ENCODE measurements at regions not wholly inside any gene's neighbourhood (a gene's known extent, or its start where the extent isn't known, plus 50 kb on each side); places are given as distances from the start of the nearest gene placed in this dataset.
A peak's percentile ranks its signal among the peaks of the same experiment; 100 is the strongest.
"Not testable (repeated sequence)": the region's sequence is repeated elsewhere in the genome, so short reads cannot be mapped to it uniquely, and the experiment has no call there.

GRCh38 chr6:27617046-27617687 is 144.3 kb upstream of the ZNF184 start:
- peak; percentile 70 for DNase-seq

DNA sequence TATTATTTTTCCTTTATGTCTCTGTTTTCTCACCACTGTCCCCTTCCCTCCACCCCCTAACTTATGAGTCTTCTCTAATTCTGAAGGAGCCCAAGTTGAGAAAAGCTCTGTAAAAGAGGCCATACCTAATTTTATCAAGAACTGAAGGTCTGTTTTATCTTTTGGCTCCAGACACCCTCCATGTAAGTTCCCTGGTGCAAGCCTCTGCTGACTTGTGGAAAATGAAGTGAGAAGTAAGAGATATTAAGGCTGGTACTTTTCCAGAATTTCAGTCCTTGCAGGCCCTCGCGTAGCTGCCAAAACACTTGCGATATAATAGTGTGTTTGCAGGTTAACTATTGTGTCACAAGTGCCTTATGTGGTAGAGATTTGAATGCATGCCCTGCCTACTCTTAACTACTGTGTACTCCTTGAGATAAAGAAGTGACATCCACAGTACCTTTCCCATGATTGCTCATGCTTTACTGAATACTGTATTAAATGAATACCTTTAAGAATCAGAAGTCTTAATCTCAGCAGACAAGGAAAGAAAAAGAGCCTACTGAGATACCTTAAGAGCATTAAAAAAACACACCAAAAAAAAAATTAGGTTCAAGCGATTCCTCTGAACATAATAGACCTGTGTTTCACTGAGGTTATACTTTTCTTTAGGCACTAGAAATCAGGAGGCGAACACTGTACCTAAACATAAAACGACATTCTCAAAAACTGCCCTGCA is 143.6 kb upstream of the ZNF184 start:
- no peak for DNase-seq

- DNase-seq: no peak
Measured at GRCh38 chr6:27611451-27611850, 138.5 kb upstream of the ZNF184 start.

DNA sequence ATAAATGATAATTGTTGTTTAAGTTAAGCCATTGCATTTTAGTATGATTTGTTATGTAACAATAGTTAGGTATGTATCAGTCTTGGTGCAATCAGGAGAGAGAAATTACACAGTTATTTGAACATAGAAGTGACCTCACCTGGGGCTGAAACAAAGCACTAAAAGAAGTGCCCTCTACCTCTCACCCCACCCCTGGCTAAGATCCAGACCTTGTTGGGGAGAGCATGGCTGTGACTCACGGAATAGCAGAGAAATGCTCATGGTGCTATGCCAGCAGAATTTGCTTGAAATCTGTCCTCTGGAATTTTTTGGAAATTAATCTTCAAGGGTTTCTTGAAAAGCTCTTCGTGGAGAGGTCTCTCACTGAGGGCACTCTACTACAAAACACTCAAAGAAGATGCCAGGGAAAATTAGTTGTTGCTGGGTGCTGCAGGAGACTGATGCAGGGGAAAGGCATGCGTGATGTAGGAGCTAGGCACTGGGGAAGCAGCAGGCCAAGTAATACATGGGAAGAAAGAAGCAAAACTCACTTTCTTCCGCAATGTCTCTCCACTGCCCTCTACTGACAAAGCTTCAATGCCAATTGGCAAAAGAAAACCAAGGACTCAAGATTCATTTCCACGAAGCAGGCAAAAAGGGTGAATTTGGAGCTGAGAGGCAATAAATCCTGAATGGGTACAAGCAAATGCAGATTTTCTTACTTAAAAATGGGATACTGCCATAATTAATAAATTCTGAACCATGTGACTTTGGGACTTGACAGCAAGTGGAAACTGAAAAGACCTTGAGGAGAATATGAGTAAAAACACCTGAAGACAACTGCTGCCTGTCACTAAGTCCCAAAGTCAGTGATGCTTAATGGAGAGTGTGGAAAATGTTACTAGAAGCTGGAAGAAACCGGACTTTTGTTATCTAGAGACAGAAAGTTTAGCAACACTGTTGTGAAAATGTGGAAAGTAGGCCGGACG is 136.3 kb upstream of the ZNF184 start:
- peak; percentile 66 for DNase-seq

DNA sequence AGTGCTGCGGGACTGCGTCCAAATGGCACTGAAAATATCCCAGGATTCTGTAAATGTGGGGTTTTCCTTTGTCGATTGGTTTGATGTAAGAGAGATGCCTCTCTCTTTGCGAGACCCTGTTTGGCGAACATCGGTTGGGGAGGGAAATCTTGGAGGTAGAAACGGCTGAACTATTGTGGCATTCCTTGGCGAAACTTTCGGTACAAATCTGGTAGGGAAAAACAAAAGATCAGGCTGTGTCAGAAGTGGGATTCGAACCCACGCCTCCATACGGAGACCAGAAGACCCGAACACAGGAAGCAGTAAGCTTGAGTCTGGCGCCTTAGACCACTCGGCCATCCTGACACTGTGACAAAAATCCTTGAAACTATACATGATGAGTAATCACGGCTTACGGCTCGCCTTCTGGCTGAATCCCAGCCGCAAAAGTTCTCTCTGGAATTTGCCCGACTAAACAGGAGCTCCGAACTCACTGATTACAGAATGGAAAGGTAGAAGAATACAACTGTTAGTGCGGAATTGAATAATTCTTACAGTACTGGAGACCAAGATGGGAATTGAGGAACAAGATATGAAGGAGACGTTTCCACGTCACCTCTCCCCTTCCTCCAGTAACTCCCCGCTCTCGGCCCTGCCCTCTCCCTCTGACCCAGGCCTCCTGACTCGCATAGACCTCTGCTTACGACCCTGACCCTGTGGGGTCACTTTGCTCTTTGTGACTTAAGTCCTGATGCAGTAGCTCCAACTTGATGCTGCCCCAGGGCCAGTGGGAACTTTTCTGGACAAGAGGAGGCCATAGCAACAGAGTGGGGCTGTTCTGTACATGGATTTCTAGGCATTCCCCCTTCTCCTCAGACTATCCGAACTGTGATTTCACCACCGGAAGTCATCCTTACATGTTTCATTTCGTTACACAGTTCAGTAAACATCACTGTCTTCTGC is 132.8 kb upstream of the ZNF184 start:
- DNase-seq: peak; percentile 79

DNA sequence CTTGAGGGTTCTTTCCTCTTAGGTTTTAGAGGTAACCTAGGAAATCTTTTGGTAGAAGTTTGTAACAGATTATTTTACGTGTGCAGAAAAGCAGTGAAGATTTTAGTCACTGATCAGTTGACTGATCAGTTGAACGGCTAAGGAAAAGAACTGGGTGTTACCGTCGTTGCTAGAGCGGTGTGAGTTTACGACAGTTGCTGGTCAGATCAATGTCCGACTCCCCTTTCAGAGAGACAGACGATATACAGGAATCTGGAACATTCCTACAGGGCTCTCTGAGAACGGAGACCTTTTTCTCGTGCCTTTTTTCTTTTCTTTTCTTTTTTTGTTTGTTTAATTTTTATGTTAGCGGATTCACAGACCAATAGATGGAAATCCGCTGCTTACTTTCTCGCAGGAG is 132.1 kb upstream of the ZNF184 start:
- peak; percentile 23 for DNase-seq

GRCh38 chr6:27601668-27602254 is 128.9 kb upstream of the ZNF184 start:
- no peak for DNase-seq

DNA sequence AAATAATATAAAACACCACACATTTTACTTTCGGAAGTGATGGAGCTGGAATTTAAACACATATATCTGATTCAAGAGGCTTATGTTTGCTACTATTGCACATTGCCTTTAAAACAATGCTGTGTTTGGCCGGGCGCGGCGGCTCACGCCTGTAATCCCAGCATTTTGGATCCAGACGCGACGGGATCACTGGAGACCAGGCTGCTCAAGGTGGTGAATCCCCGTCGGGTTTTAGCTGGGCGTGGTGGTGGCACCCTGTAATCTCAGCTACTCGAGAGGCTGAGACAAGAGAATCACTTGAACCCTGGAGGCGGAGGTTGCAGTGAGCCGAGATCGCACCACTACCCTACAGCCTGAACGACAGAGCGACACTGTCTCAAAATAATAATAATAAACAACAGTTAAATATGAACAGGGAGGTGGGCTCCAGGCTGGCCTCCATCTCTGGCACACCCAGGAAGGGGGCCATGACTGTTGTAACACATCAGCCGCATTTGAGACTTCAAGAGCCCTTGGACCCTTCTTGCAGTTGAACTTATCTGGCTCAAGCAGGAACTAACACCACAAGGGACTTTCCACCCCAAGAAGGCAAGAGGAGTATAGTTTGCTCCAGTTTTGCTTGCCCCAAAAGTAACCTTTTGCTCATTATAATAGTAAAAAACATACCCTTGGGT is 127.1 kb upstream of the ZNF184 start:
- no peak for DNase-seq

DNA sequence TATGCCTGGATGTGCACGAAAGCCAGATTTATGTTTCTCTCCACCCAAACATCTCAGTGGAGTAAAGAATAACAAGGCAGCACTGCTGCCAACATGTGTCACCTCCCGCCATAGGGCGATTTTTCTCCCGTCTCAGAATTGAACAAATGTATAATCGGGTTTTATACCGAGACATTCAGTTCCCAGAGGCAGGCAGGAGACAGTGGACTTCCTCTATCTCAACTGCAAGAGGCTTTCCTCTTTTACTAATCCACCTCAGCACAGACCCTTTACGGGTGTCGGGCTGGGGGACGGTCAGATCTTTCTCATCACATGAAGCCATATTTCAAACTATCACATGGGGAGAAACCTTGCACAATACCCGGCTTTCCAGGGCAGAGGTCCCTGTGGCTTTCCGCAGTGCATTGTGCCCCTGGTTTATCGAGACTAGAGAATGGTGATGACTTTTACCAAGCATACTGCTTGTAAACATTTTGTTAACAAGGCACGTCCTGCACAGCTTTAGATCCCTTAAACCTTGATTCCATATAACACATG is 124.2 kb upstream of the ZNF184 start:
- DNase-seq: not testable (repeated sequence)

DNA sequence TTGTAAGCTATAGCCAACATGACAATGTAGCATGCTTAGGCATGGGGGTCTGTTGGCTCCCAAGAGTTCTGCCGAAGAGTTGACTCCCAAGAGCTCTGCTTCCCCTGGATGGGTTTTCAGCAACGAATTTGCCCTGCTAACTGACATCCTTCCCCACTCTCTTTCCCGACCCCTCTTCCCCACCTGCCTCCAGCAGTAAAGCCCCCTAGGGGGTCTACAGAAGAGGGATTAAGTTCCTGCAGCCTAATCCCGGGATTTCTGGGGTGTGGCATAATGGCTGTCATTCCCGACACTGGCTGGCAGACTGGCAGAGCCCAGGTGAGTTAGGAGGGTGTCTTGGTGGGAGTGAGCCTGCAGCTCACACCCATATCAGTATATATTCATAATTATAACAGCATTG is 121.0 kb upstream of the ZNF184 start:
- DNase-seq: peak; percentile 29

GRCh38 chr6:27593200-27593818 is 120.4 kb upstream of the ZNF184 start:
- peak; percentile 51 for DNase-seq

- DNase-seq: peak; percentile 97
Measured at GRCh38 chr6:27592481-27593199, 119.7 kb upstream of the ZNF184 start.

DNA sequence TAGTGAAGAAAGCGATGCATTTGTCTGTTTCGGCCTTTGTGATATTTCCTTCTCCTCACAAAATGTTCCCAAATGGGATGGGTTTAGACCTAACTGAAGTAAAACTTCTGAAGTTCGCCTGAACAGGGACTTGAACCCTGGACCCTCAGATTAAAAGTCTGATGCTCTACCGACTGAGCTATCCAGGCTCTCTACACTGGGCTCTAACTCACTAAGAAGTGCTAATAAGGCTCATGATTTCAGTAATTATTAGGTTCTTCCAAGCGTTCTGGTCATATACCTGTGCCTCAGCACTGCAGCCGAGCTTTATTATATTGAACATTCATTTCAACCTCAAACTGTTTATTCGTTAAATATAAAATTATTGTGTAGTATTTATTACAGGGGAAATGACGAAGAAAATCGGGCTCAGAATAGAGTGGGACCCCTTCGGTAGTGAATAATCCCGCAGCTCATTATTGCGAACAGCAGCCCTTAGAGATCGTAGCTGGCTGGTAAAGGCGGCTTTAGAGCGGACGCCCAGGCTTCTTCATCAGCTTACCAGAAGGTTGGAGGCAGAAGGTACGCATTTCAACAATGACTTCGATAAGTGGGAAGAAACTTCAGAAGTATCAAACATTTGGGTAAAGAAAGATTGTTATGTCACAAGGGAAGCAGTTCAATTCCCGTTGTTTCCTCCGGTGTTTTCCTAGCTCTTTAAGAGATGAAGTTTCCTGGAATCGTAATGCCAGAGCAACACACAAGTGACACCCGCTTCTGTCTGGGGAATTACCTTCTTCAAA is 119.0 kb upstream of the ZNF184 start:
- DNase-seq: peak; percentile 79

- DNase-seq: not testable (repeated sequence)
Measured at GRCh38 chr6:27585316-27585715, 112.4 kb upstream of the ZNF184 start.

GRCh38 chr6:27584326-27584725 is 111.4 kb upstream of the ZNF184 start:
- peak; percentile 30 for DNase-seq

DNA sequence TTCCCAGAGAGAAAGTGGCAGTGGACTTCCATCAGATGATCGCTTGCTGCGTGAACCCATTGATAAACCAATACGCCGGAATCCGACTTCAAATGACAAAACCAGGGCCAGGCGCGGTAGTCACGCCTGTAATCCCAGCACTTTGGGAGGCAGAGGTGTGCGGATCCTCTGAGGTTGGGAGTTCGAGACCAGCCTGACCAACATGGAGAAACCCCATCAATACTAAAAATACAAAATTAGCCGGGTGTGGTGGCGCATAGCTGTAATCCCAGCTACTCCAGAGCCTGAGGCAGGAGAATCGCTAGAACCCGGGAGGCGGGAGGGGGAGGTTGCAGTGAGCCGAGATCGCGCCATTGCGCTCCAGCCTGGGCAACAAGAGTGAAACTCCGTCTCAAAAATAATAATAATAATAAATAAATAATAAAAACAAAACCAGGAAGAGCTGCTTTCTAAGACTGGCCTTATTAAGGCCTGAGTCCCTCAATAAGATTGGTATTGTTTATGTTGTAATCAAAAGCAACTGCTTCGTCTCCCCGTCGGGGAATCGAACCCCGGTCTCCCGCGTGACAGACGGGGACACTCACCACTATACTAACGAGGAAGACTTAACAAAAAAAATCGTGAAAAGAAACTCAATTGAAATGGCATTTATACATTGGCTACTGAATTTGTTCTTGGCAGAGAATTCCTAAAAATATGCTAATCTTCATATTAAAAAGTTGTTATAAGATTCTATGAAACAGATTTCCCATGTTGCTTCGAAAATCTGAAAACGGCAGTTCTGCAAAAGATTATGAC is 110.2 kb upstream of the ZNF184 start:
- DNase-seq: peak; percentile 74

- no peak for DNase-seq
Measured at GRCh38 chr6:27579973-27580372, 107.1 kb upstream of the ZNF184 start.

GRCh38 chr6:27577922-27578321 is 105.0 kb upstream of the ZNF184 start:
- no peak for DNase-seq

All from NCI-H69 (cell line).